HEK293 (cell line): ENCODE measurements at regions not wholly inside any gene's neighbourhood (a gene's known extent, or its start where the extent isn't known, plus 50 kb on each side); places are given as distances from the start of the nearest gene placed in this dataset.

Experiments
- CTCF ChIA-PET: fragments of 350-600 bp; formaldehyde crosslinking; extraction: SDS; loops from one replicate; lab custom pipeline; 2021; ENCODE audit warnings: antibody characterized with exemption; lab: Yijun Ruan, JAX
- POLR2A ChIA-PET: fragments of 300-600 bp; formaldehyde crosslinking; extraction: SDS; loops from one replicate; lab custom pipeline; 2020; ENCODE audit warnings: antibody characterized with exemption, inconsistent platforms; lab: Yijun Ruan, JAX
- H3K27ac ChIP-seq: fragments of 200-500 bp; sonication (Bioruptor generic); 2 replicates; pipeline ENCODE4 v1.5.1; 2014; ENCODE audit warnings: low read depth, low read length, control low read depth, inconsistent platforms; ENCODE audit errors: extremely low read depth
- H3K36me3 ChIP-seq, 2 experiments: fragments of 200-500 bp in 1 of 2; sonication (Bioruptor generic) in 1 of 2; 1 replicate in 1 of 2; 2 replicates in 1 of 2; pipeline ENCODE4 v1.5.1; 2014 to 2017; ENCODE audit warnings: inconsistent platforms in 2 of 2, low read length in 2 of 2; ENCODE audit not compliant: control insufficient read depth in 2 of 2, insufficient read depth in 1 of 2
- H3K4me1 ChIP-seq: fragments of 200-500 bp; sonication (Bioruptor generic); 2 replicates; pipeline ENCODE4 v1.5.1; 2014; ENCODE audit warnings: mild to moderate bottlenecking, low read length, inconsistent platforms; ENCODE audit not compliant: control insufficient read depth, insufficient read depth
- H3K4me3 ChIP-seq: 2 replicates; pipeline ENCODE4 v1.5.1; 2011; ENCODE audit warnings: low read depth, mild to moderate bottlenecking, control low read depth, low read length, moderate library complexity
- H3K9me3 ChIP-seq: fragments of 200-500 bp; sonication (Bioruptor generic); 2 replicates; pipeline ENCODE4 v1.5.1; 2014; ENCODE audit warnings: low read depth, low read length, inconsistent platforms; ENCODE audit not compliant: control insufficient read depth, insufficient read depth
- AEBP2 ChIP-seq: fragments of 450-650 bp; formaldehyde crosslinking; IDR thresholded peaks from 2 replicates; pipeline ENCODE4 v1.5.1; 2016; ENCODE audit warnings: missing biosample characterization, missing genetic modification characterization, borderline replicate concordance
- BCL6B ChIP-seq: fragments of 450-650 bp; formaldehyde crosslinking; IDR thresholded peaks from 2 replicates; pipeline ENCODE4 v1.5.1; 2017; ENCODE audit warnings: missing biosample characterization, missing genetic modification characterization
- HIC1 ChIP-seq: fragments of 450-650 bp; formaldehyde crosslinking; IDR thresholded peaks from 2 replicates; pipeline ENCODE4 v1.5.1; 2016; ENCODE audit warnings: missing biosample characterization, missing genetic modification characterization
- HOXA7 ChIP-seq: sonication (generic); formaldehyde crosslinking; IDR thresholded peaks from 2 replicates; pipeline ENCODE4 v1.8.1; 2022; ENCODE audit warnings: missing genetic modification reagents, borderline replicate concordance
- RBAK ChIP-seq: fragments of 450-650 bp; formaldehyde crosslinking; IDR thresholded peaks from 2 replicates; pipeline ENCODE4 v1.5.1; 2016; ENCODE audit warnings: missing biosample characterization, missing genetic modification characterization
- ZBTB1 ChIP-seq: fragments of 450-650 bp; formaldehyde crosslinking; IDR thresholded peaks from 2 replicates; pipeline ENCODE4 v1.5.1; 2016; ENCODE audit warnings: missing biosample characterization, missing genetic modification characterization
- ZBTB48 ChIP-seq: fragments of 450-650 bp; formaldehyde crosslinking; IDR thresholded peaks from 2 replicates; pipeline ENCODE4 v1.5.1; 2016; ENCODE audit warnings: missing biosample characterization, missing genetic modification characterization
- ZNF280C ChIP-seq: fragments of 450-650 bp; formaldehyde crosslinking; IDR thresholded peaks from 2 replicates; pipeline ENCODE4 v1.5.1; 2016; ENCODE audit warnings: missing biosample characterization, missing genetic modification characterization
- ZNF311 ChIP-seq: fragments of 450-650 bp; formaldehyde crosslinking; IDR thresholded peaks from 2 replicates; pipeline ENCODE4 v1.5.1; 2017; ENCODE audit warnings: missing biosample characterization, missing genetic modification characterization, borderline replicate concordance
- ZNF335 ChIP-seq: fragments of 450-650 bp; formaldehyde crosslinking; conservative IDR thresholded peaks from 2 replicates; pipeline ENCODE4 v1.5.1; 2016; ENCODE audit warnings: missing biosample characterization, missing genetic modification characterization
- ZNF513 ChIP-seq: fragments of 450-650 bp; IDR thresholded peaks from 2 replicates; pipeline ENCODE4 v1.5.1; 2018; ENCODE audit warnings: missing biosample characterization, missing genetic modification characterization
- ZNF518A ChIP-seq: fragments of 450-650 bp; formaldehyde crosslinking; conservative IDR thresholded peaks from 2 replicates; pipeline ENCODE4 v1.5.1; 2016; ENCODE audit warnings: low read depth, missing biosample characterization, missing genetic modification characterization
- ZNF629 ChIP-seq: fragments of 450-650 bp; formaldehyde crosslinking; IDR thresholded peaks from 2 replicates; pipeline ENCODE4 v1.5.1; 2017; ENCODE audit warnings: missing biosample characterization, missing genetic modification characterization
- ZNF658 ChIP-seq: fragments of 450-650 bp; formaldehyde crosslinking; IDR thresholded peaks from 2 replicates; pipeline ENCODE4; 2016; ENCODE audit warnings: missing biosample characterization, missing genetic modification characterization
- ZNF670 ChIP-seq: fragments of 450-650 bp; formaldehyde crosslinking; IDR thresholded peaks from 2 replicates; pipeline ENCODE4 v1.5.1; 2016; ENCODE audit warnings: missing biosample characterization, missing genetic modification characterization, low read depth
- ZNF792 ChIP-seq: fragments of 450-650 bp; formaldehyde crosslinking; IDR thresholded peaks from 2 replicates; pipeline ENCODE4 v1.5.1; 2016; ENCODE audit warnings: missing biosample characterization, missing genetic modification characterization
- ZNF843 ChIP-seq: fragments of 450-650 bp; formaldehyde crosslinking; IDR thresholded peaks from 2 replicates; pipeline ENCODE4 v1.5.1; 2016; ENCODE audit warnings: missing biosample characterization, missing genetic modification characterization
- ZSCAN16 ChIP-seq: fragments of 450-650 bp; formaldehyde crosslinking; IDR thresholded peaks from 2 replicates; pipeline ENCODE4 v1.5.1; 2016; ENCODE audit warnings: missing biosample characterization, missing genetic modification characterization

- no peak overlapping the region for H3K4me3 ChIP-seq
- POLR2A ChIA-PET: no interaction called here
- TF ChIP-seq ZBTB1 (tag by site-specific recombination) (no peak), RBAK (tag by site-specific recombination) (no peak), ZNF335 (tag by site-specific recombination) (peak; percentile 36), HIC1 (no peak)
- no peak overlapping the region for H3K27ac ChIP-seq
- H3K36me3 ChIP-seq: no peaks in the 10 kb centered on the region
- no peaks in the 10 kb centered on the region for H3K9me3 ChIP-seq
- CTCF ChIA-PET: interaction anchor here (0.6 to 1.2 kb wide), 3 partner anchors 13 to 771 kb away, joined by 4 read pairs; no protein-coding TSS in a partner anchor
- H3K4me1 ChIP-seq: no peaks in the 10 kb centered on the region
These were observed 620.5 kb upstream of the PKN2 start for GRCh38 chr1:88063605-88064004.

- no peaks in the 10 kb centered on the region for H3K9me3 ChIP-seq
- ChIA-PET POLR2A (no interaction called here), CTCF (interaction anchor here (1.0 kb wide), 1 partner anchor 11 kb away, joined by 3 read pairs; no protein-coding TSS in a partner anchor)
- no peak overlapping the region for H3K27ac ChIP-seq
- H3K4me1 ChIP-seq: no peaks in the 10 kb centered on the region
- H3K4me3 ChIP-seq: no peak overlapping the region
- H3K36me3 ChIP-seq: no peaks in the 10 kb centered on the region
- TF ChIP-seq ZSCAN16 (tag by site-specific recombination): no peak
- TF ChIP-seq ZNF629 (tag by site-specific recombination): no peak
- TF ChIP-seq BCL6B (tag by site-specific recombination): no peak
- TF ChIP-seq AEBP2 (tag by site-specific recombination): no peak
- no peak for TF ChIP-seq HOXA7 (CRISPR knock-in tag)
- TF ChIP-seq ZNF311 (tag by site-specific recombination): no peak
- TF ChIP-seq ZNF843 (tag by site-specific recombination): no peak
- no peak for TF ChIP-seq ZNF280C (tag by site-specific recombination)
- TF ChIP-seq ZNF670 (tag by site-specific recombination): no peak
- TF ChIP-seq ZBTB48 (tag by site-specific recombination): no peak
- no peak for TF ChIP-seq ZNF513 (tag by site-specific recombination)
- TF ChIP-seq ZNF518A (tag by site-specific recombination): no peak
- no peak for TF ChIP-seq ZNF658 (tag by site-specific recombination)
- no peak for TF ChIP-seq ZNF792 (tag by site-specific recombination)
- TF ChIP-seq ZNF335 (tag by site-specific recombination): no peak
- TF ChIP-seq, all 188 proteins: peak for 0
These were observed 615.6 kb upstream of the PKN2 start for GRCh38 chr1:88068407-88068960.
